ENCODE measurements at regions not wholly inside any gene's neighbourhood (a gene's known extent, or its start where the extent isn't known, plus 50 kb on each side); places are given as distances from the start of the nearest gene placed in this dataset.
"Not testable (repeated sequence)": the region's sequence is repeated elsewhere in the genome, so short reads cannot be mapped to it uniquely, and the experiment has no call there.

- peaks cover 5% of the 10 kb centered on the region for H3K9me3 Mint-ChIP-seq
- H3K36me3 Mint-ChIP-seq (ENCODE audit: low read depth) = no peaks in the 10 kb centered on the region
- H3K4me1 Mint-ChIP-seq (ENCODE audit: low read depth) = no peaks in the 10 kb centered on the region
- no peak overlapping the region for H3K4me3 Mint-ChIP-seq
- H3K27me3 Mint-ChIP-seq = no peaks in the 10 kb centered on the region
- H3K27ac Mint-ChIP-seq = no peak overlapping the region
- intact Hi-C loops (cut with micrococcal nuclease) = no loop called here
Measured at GRCh38 chr4:103892586-103892985, 172.8 kb upstream of the TACR3 start.

GRCh38 chr4:103887191-103887590 lies 167.4 kb upstream of the TACR3 start:
- H3K4me3 Mint-ChIP-seq = no peak overlapping the region
- no peak overlapping the region for H3K27ac Mint-ChIP-seq
- no peaks in the 10 kb centered on the region for H3K4me1 Mint-ChIP-seq (ENCODE audit: low read depth)

GRCh38 chr4:103885152-103885551 lies 165.4 kb upstream of the TACR3 start:
- intact Hi-C loops (cut with micrococcal nuclease) = no loop called here
- Mint-ChIP-seq H3K27ac (no peak overlapping the region), H3K36me3 (ENCODE audit: low read depth) (no peaks in the 10 kb centered on the region), H3K4me1 (ENCODE audit: low read depth) (no peaks in the 10 kb centered on the region), H3K4me3 (no peak overlapping the region), H3K27me3 (no peaks in the 10 kb centered on the region), H3K9me3 (no peaks in the 10 kb centered on the region)

More at GRCh38 chr4:103887191-103887590, 167.4 kb upstream of the TACR3 start:
- no peaks in the 10 kb centered on the region for H3K9me3 Mint-ChIP-seq
- no peaks in the 10 kb centered on the region for H3K36me3 Mint-ChIP-seq (ENCODE audit: low read depth)
- no peaks in the 10 kb centered on the region for H3K27me3 Mint-ChIP-seq
- intact Hi-C loops (cut with micrococcal nuclease) = no loop called here

GRCh38 chr4:103867311-103867710 lies 147.5 kb upstream of the TACR3 start:
- Mint-ChIP-seq H3K27ac (no peak overlapping the region), H3K4me3 (no peak overlapping the region), H3K4me1 (ENCODE audit: low read depth) (no peaks in the 10 kb centered on the region), H3K36me3 (ENCODE audit: low read depth) (no peaks in the 10 kb centered on the region), H3K27me3 (no peaks in the 10 kb centered on the region), H3K9me3 (peaks cover 19% of the 10 kb centered on the region)
- intact Hi-C loops (cut with micrococcal nuclease) = no loop called here

GRCh38 chr4:103853627-103854026 lies 133.8 kb upstream of the TACR3 start:
- Mint-ChIP-seq H3K27me3 (no peaks in the 10 kb centered on the region), H3K36me3 (ENCODE audit: low read depth) (no peaks in the 10 kb centered on the region), H3K27ac (no peak overlapping the region), H3K4me1 (ENCODE audit: low read depth) (no peaks in the 10 kb centered on the region), H3K9me3 (peaks cover 17% of the 10 kb centered on the region), H3K4me3 (no peak overlapping the region)
- intact Hi-C loops (cut with micrococcal nuclease) = no loop called here

- Mint-ChIP-seq H3K4me3 (no peak overlapping the region), H3K4me1 (ENCODE audit: low read depth) (no peaks in the 10 kb centered on the region), H3K27me3 (no peaks in the 10 kb centered on the region), H3K36me3 (ENCODE audit: low read depth) (no peaks in the 10 kb centered on the region), H3K9me3 (peaks cover 22% of the 10 kb centered on the region), H3K27ac (no peak overlapping the region)
- intact Hi-C loops (cut with micrococcal nuclease) = no loop called here
Measured at GRCh38 chr4:103853146-103853545, 133.4 kb upstream of the TACR3 start.

GRCh38 chr4:103845075-103845474 lies 125.3 kb upstream of the TACR3 start:
- H3K9me3 Mint-ChIP-seq = peaks cover 39% of the 10 kb centered on the region
- no peak overlapping the region for H3K4me3 Mint-ChIP-seq
- no peak overlapping the region for H3K27ac Mint-ChIP-seq
- intact Hi-C loops (cut with micrococcal nuclease) = no loop called here
- H3K36me3 Mint-ChIP-seq (ENCODE audit: low read depth) = no peaks in the 10 kb centered on the region
- H3K4me1 Mint-ChIP-seq (ENCODE audit: low read depth) = no peaks in the 10 kb centered on the region
- H3K27me3 Mint-ChIP-seq = no peaks in the 10 kb centered on the region

GRCh38 chr4:103842637-103843239 lies 123.0 kb upstream of the TACR3 start:
- H3K4me1 Mint-ChIP-seq (ENCODE audit: low read depth) = no peaks in the 10 kb centered on the region
- H3K4me3 Mint-ChIP-seq = no peak overlapping the region
- H3K9me3 Mint-ChIP-seq = peaks cover 24% of the 10 kb centered on the region
- no peak overlapping the region for H3K27ac Mint-ChIP-seq
- no peaks in the 10 kb centered on the region for H3K27me3 Mint-ChIP-seq
- H3K36me3 Mint-ChIP-seq (ENCODE audit: low read depth) = no peaks in the 10 kb centered on the region
- intact Hi-C loops (cut with micrococcal nuclease) = no loop called here

- intact Hi-C loops (cut with micrococcal nuclease) = no loop called here
- no peaks in the 10 kb centered on the region for H3K36me3 Mint-ChIP-seq (ENCODE audit: low read depth)
- H3K4me3 Mint-ChIP-seq = no peak overlapping the region
Measured at GRCh38 chr4:103842076-103842475, 122.3 kb upstream of the TACR3 start.

GRCh38 chr4:103810308-103810707 lies 90.5 kb upstream of the TACR3 start:
- H3K27me3 Mint-ChIP-seq; H3K4me3 Mint-ChIP-seq; H3K4me1 Mint-ChIP-seq (ENCODE audit: low read depth); H3K27ac Mint-ChIP-seq; intact Hi-C loops (cut with micrococcal nuclease); H3K36me3 Mint-ChIP-seq (ENCODE audit: low read depth): not testable (repeated sequence)
- H3K9me3 Mint-ChIP-seq = peaks cover 32% of the 10 kb centered on the region

More at GRCh38 chr4:103842076-103842475, 122.3 kb upstream of the TACR3 start:
- Mint-ChIP-seq H3K4me1 (ENCODE audit: low read depth) (no peaks in the 10 kb centered on the region), H3K9me3 (peaks cover 22% of the 10 kb centered on the region), H3K27me3 (no peaks in the 10 kb centered on the region), H3K27ac (no peak overlapping the region)

- peaks cover 9% of the 10 kb centered on the region for H3K9me3 Mint-ChIP-seq
- no peaks in the 10 kb centered on the region for H3K27me3 Mint-ChIP-seq
- H3K4me1 Mint-ChIP-seq (ENCODE audit: low read depth) = no peaks in the 10 kb centered on the region
- no peak overlapping the region for H3K4me3 Mint-ChIP-seq
- no peak overlapping the region for H3K27ac Mint-ChIP-seq
- H3K36me3 Mint-ChIP-seq (ENCODE audit: low read depth) = no peaks in the 10 kb centered on the region
- intact Hi-C loops (cut with micrococcal nuclease) = no loop called here
Measured at GRCh38 chr4:103802766-103803165, 83.0 kb upstream of the TACR3 start.

- Mint-ChIP-seq H3K36me3 (ENCODE audit: low read depth) (no peaks in the 10 kb centered on the region), H3K4me3 (no peak overlapping the region), H3K4me1 (ENCODE audit: low read depth) (no peaks in the 10 kb centered on the region), H3K9me3 (peaks cover 31% of the 10 kb centered on the region), H3K27ac (no peak overlapping the region), H3K27me3 (no peaks in the 10 kb centered on the region)
- intact Hi-C loops (cut with micrococcal nuclease) = no loop called here
Measured at GRCh38 chr4:103787057-103787456, 67.3 kb upstream of the TACR3 start.

GRCh38 chr4:103786593-103786992 lies 66.8 kb upstream of the TACR3 start:
- Mint-ChIP-seq H3K27ac (no peak overlapping the region), H3K4me1 (ENCODE audit: low read depth) (no peaks in the 10 kb centered on the region), H3K27me3 (no peaks in the 10 kb centered on the region), H3K4me3 (no peak overlapping the region), H3K9me3 (peaks cover 30% of the 10 kb centered on the region), H3K36me3 (ENCODE audit: low read depth) (no peaks in the 10 kb centered on the region)
- intact Hi-C loops (cut with micrococcal nuclease) = no loop called here

GRCh38 chr4:103786014-103786413 lies 66.2 kb upstream of the TACR3 start:
- H3K27ac Mint-ChIP-seq = no peak overlapping the region
- no peaks in the 10 kb centered on the region for H3K36me3 Mint-ChIP-seq (ENCODE audit: low read depth)
- no peaks in the 10 kb centered on the region for H3K27me3 Mint-ChIP-seq
- intact Hi-C loops (cut with micrococcal nuclease) = no loop called here
- H3K4me3 Mint-ChIP-seq = no peak overlapping the region
- H3K9me3 Mint-ChIP-seq = peaks cover 30% of the 10 kb centered on the region
- no peaks in the 10 kb centered on the region for H3K4me1 Mint-ChIP-seq (ENCODE audit: low read depth)

GRCh38 chr4:103778221-103778620 lies 58.4 kb upstream of the TACR3 start:
- H3K27ac Mint-ChIP-seq = no peak overlapping the region
- intact Hi-C loops (cut with micrococcal nuclease) = no loop called here
- H3K9me3 Mint-ChIP-seq = no peaks in the 10 kb centered on the region
- no peaks in the 10 kb centered on the region for H3K36me3 Mint-ChIP-seq (ENCODE audit: low read depth)
- no peak overlapping the region for H3K4me3 Mint-ChIP-seq
- H3K27me3 Mint-ChIP-seq = no peaks in the 10 kb centered on the region
- H3K4me1 Mint-ChIP-seq (ENCODE audit: low read depth) = no peaks in the 10 kb centered on the region

Measured in dendritic cell treated with granulocyte-macrophage colony-stimulating factor and Interleukin-4, amounts not matched to agents 40 ng/mL and 50 ng/mL, for 4 days (primary cell).